CD4-positive, alpha-beta T cell treated with Interleukin-17A for 1 hour (primary cell): ENCODE measurements at regions not wholly inside any gene's neighbourhood (a gene's known extent, or its start where the extent isn't known, plus 50 kb on each side); places are given as distances from the start of the nearest gene placed in this dataset.

Experiments used
- DNase-seq: peaks from one replicate; pipeline ENCODE4 v3.0.0-alpha.2; 2020

GRCh38 chr15:54707805-54708752, 488.7 kb downstream of the RSL24D1 start:
- no peak for DNase-seq

- DNase-seq: no peak
Measured at GRCh38 chr15:54687628-54688027, 509.1 kb downstream of the RSL24D1 start.
